GM04504 (cell line): ENCODE measurements at regions not wholly inside any gene's neighbourhood (a gene's known extent, or its start where the extent isn't known, plus 50 kb on each side); places are given as distances from the start of the nearest gene placed in this dataset.

ENCODE experiments used
- DNase-seq: peaks from one replicate; pipeline ENCODE4 v3.0.0-alpha.2; 2012; ENCODE audit warnings: low read depth

DNA sequence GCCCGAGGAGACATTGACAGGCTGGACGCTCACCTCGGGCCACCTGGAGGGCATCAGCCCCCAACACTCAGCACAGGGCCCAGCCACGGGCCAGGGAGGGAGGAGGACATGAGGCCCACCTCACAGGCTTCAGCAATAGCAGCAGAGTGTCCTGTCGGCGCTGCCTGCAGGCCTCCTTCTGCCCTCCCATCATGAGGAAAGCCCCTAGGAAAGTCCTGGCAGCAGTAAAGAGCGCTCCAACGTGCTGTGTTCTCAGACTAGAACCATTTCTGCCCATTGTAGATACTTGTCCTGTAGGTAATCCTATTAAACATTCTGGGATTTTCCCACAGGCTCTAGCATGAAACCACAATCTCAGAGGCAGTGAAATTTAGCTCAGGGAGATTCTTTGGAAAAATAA, 62.0 kb upstream of the GALNT2 start:
- no peak for DNase-seq

GRCh38 chr1:230008721-230009120, 58.3 kb upstream of the GALNT2 start:
- no peak for DNase-seq

GRCh38 chr1:230009611-230010313, 57.3 kb upstream of the GALNT2 start:
- no peak for DNase-seq

DNA sequence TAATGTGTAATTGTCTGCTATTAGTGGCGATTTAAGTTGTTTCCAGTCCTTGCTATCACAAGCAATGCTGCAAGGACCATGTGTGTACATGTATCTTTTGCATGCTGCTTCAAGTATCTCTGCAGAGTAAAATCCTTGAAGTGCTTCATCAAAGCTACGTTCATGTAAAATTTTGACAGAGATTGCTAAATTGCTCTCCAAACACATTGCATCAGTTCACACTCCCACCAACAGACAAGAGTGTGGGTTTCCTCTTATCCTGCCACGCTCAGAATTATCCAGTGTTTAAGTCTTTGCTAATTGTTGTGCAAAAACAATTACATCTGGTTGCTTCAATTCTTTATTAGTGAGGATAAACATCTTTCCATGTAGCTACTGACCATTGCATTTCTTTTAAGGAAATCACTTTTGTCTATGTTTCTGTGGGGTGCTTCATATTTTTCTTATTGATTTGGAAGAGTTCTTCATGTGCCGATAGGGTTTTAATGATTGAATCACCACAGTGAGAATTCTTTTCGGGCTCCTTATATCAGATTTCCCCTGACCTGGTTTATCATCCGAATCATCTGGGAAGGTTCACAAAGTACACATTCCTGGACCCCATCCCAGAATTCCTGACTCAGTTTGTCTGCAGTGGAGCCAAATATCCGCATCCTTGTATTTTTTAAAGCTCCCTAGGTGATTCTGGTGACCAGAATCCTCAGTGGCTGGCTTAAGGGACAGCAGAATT, 56.3 kb upstream of the GALNT2 start:
- DNase-seq, result no peak

GRCh38 chr1:230011333-230012092, 55.5 kb upstream of the GALNT2 start:
- DNase-seq, result no peak

GRCh38 chr1:230012093-230012393, 55.0 kb upstream of the GALNT2 start:
- DNase-seq, result no peak

- no peak for DNase-seq
These were observed 54.3 kb upstream of the GALNT2 start for GRCh38 chr1:230012741-230013140.

DNA sequence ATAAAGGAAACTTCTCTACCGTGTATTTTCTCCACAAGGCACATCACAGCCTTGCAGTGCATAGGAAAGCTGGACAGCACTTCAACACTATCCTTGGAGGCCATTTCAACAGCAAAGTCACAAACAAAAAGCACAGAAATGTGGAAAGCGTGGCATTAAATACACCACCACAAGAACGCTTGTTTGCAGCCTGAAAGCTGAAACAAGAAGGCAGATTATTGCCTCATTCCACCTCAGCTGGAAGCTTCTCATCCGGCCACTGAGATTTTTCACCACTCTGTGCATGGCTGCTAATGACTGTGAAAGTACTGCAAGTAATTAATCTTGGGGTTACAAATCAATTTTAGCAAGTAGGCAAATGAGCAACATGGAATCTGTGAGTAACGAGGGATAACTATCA, 50.9 kb upstream of the GALNT2 start:
- DNase-seq, result no peak
